Stimulated activated naive CD8-positive, alpha-beta T cell treated with anti-CD3 and anti-CD28 coated beads, Interleukin-15, amount 100 ng/mL, for 72 hours (primary cell): ENCODE measurements at regions not wholly inside any gene's neighbourhood (a gene's known extent, or its start where the extent isn't known, plus 50 kb on each side); places are given as distances from the start of the nearest gene placed in this dataset.

Experiments
- ATAC-seq: fragments of 150-1000 bp; cut with Tn5 transposase; 2 replicates; pipeline ENCODE4 v1.10.0; 2021; ENCODE audit warnings: mild to moderate bottlenecking, moderate library complexity
- DNase-seq, 2 donors: peaks; one replicate each; pipeline ENCODE4 v3.0.0; 2021 to 2022
- H3K27ac Mint-ChIP-seq, 2 donors: one replicate each; pipeline ENCODE4 v1.8.0; 2022; ENCODE audit warnings: mild to moderate bottlenecking in 2 of 2, mixed read lengths in 2 of 2, moderate library complexity in 2 of 2
- H3K27me3 Mint-ChIP-seq: one replicate; pipeline ENCODE4 v1.8.0; 2022; ENCODE audit warnings: mixed read lengths
- H3K4me1 Mint-ChIP-seq: one replicate; pipeline ENCODE4 v1.8.0; 2022; ENCODE audit warnings: mild to moderate bottlenecking, mixed read lengths
- H3K4me3 Mint-ChIP-seq, 2 donors: one replicate each; pipeline ENCODE4 v1.8.0; 2022; ENCODE audit warnings: mild to moderate bottlenecking in 2 of 2, mixed read lengths in 2 of 2, moderate library complexity in 1 of 2
- H3K9me3 Mint-ChIP-seq, 2 donors: one replicate each; pipeline ENCODE4 v1.8.0; 2022; ENCODE audit warnings: mixed read lengths in 2 of 2

DNA sequence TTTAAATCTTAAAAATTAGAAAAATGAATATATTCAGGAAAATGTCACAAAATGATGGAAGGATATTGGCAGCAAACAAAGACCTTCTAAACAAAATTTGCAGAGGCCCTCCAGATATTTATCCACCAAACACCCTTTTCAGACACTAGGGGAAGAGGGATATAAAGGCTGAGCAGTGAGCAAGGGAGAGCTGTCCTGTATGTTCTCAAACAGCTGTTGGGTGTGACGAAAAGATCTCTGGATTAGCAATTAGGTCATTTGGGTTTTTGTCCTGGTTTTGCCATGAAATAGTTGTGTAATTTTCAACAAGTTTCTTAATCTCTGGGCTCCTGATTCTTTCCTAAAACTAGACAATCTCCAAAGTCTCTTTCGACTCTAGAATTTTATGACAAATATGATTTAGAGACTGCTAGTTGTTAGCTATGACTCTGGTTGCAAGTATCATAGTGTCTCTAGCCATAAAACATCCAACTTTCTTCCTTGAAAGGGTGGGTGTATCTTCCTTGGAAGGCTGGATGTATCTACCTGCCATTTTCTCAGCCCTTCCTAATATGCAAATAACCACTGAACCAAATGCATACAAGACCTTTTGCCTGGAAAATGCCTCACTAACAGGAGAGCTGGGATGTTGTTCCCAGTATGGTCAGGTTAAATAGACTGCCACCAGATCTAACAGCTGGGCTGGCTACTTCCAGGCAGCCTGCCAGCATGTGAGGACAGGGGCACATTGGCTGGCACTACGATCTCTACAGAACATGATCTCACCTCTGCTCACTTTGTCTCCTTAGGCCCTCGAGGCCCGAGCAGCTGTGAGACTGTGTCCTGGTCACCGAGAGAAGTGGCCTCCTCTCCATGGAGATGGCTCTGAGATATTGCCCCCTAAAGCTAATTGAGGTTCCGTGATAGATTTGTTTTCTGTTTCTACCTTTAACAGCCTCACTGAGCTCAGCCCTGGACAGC is 225.5 kb upstream of the JADE1 start:
- H3K27me3 Mint-ChIP-seq = peaks cover 18% of the 10 kb centered on the region
- no peak for DNase-seq
- no peak for ATAC-seq
- H3K9me3 Mint-ChIP-seq = no peaks in the 10 kb centered on the region
- peak overlapping the region in 1 of 2 donors; percentile 20 for H3K27ac Mint-ChIP-seq
- no peak overlapping the region for H3K4me3 Mint-ChIP-seq
- no peaks in the 10 kb centered on the region for H3K4me1 Mint-ChIP-seq

DNA sequence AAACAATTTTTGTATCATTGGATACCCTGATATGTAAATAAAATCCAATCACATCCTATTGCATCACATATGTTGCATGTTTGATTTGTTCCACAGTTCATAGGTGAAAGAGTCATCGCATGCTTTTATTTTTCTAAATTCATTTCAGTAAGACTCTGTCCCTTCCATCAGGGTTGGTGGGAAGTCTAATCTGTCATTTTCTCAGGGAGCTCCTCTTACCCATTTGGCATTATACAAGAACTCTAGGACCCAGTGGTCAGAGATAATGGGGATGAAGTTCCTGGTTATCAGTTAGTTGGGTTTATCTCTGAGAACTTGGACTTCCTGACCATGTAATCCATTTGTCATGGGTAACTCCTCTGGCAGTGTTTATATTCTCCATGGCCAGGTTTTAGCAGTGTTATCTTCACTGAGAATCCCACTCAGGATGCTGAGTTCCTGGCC is 227.1 kb upstream of the JADE1 start:
- DNase-seq (no peak), ATAC-seq (no peak)
- no peaks in the 10 kb centered on the region for H3K4me1 Mint-ChIP-seq
- H3K4me3 Mint-ChIP-seq = no peak overlapping the region
- H3K9me3 Mint-ChIP-seq = no peaks in the 10 kb centered on the region
- H3K27ac Mint-ChIP-seq = no peak overlapping the region
- H3K27me3 Mint-ChIP-seq = peaks cover 18% of the 10 kb centered on the region

DNA sequence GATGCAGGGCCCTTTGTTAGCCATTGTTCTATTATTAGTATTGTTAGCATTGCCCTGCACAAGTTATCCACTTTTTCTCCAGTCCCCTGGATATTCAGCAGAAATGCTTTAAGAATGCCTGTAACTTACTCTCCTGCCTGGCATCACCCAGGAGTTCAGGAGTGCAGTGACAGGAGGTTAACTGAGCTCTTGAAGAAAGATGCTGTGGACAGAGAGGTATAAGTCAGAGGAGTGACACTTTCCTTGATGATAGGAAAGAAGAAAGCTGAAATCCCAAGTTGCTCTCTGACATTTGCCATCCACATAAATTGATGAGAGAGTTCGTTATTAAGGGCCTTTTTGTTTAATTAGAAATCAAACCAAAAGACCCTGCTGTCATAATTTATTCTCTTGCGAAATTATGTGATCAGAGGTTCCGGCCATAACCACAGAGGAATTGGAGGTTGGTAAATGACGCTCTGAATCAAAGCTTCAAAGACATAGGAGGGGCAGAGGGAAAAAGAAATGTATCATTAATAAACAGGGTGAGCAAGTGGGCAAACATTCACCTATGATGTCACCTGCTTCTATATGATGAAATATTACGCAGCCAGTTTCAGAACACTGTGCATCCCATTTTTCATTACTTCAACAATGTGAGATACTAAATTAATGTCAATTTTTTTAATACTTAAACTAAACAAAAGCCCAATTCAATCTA is 230.2 kb upstream of the JADE1 start:
- peaks cover 18% of the 10 kb centered on the region for H3K27me3 Mint-ChIP-seq
- ATAC-seq (no peak), DNase-seq (no peak)
- H3K4me1 Mint-ChIP-seq = no peaks in the 10 kb centered on the region
- H3K9me3 Mint-ChIP-seq = no peaks in the 10 kb centered on the region
- no peak overlapping the region for H3K27ac Mint-ChIP-seq
- H3K4me3 Mint-ChIP-seq = no peak overlapping the region

DNA sequence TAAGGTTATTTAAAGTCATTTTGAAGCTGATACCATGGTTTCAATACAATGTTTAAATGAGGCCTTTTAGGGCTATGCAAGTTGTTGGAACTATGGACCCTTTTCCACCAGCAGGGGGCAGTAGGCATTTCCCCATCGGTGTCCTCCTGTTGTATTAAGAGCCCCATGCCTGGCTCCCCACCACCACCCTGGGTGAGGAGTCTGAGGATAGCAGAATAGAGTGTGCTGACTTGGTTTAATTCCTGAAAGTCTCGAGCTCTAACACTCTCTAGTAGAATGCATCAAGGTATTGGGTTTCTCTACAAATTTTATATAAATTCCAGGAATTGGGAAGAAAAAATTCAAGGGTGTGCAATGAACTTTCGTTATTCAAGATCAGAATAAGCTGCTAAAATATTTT is 234.8 kb upstream of the JADE1 start:
- H3K27me3 Mint-ChIP-seq = peaks cover 7% of the 10 kb centered on the region
- H3K27ac Mint-ChIP-seq = no peak overlapping the region
- ATAC-seq (peak; percentile 89), DNase-seq (peak; percentile 46 to 62)
- H3K9me3 Mint-ChIP-seq = no peaks in the 10 kb centered on the region
- no peak overlapping the region for H3K4me3 Mint-ChIP-seq
- no peaks in the 10 kb centered on the region for H3K4me1 Mint-ChIP-seq

DNA sequence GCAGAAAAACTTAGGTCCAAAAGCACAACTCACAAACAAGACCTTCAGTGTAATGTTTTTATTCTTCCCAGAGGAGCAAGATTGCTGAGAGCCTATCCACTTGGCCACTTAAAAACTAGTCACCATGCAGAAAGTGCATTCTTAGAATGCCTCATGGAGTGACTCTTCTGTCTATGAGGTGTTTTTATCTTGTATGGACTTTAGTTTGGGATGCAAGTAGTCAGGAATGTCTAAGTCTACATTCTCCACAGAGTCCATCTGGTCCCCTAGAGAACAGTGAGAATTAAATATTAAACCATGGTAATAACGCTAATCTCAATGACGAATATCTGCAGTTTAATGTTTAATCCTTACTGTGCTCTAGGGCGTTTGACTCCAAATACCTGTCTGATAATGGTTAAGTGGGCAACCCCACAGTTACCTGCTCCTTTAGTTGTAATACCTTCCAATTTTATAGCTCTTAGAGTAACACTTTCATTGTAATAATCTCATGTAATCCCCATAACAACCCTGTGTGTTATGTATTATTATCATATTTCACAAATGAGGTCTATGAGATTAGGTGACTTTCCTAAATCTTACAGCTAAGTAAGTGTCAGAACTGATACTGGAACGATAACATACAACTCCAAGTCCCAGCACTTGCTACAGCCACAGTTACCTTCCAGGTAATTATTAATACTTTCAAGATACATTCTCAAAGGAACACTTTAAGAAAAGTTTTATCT is 235.6 kb upstream of the JADE1 start:
- no peak for ATAC-seq
- H3K9me3 Mint-ChIP-seq = no peaks in the 10 kb centered on the region
- DNase-seq = no peak

DNA sequence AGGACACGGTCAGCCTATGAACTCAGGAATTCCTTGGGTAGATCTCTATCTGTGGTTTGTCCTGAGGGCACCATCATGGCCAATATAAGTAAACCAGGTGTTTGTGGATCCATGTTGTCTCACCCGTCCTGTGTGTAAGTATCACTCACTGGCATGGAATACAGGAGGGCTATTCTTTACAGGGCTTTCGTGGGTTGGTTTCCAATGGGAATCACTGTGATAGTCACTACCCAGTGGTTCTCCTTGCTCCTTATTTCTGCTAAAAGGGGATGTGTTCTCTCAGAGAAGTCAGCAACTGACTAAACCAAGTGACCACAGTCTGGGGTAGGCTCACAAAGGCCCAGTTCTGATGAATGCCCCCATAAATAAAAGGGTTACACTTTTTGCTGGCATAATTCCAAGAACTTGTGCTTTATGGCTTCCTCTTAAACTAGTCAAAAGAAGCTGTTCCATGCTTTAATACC is 236.7 kb upstream of the JADE1 start:
- DNase-seq (no peak), ATAC-seq (no peak)
- peaks cover 14% of the 10 kb centered on the region for H3K27me3 Mint-ChIP-seq
- no peak overlapping the region for H3K4me3 Mint-ChIP-seq
- no peaks in the 10 kb centered on the region for H3K9me3 Mint-ChIP-seq
- H3K27ac Mint-ChIP-seq = no peak overlapping the region
- H3K4me1 Mint-ChIP-seq = no peaks in the 10 kb centered on the region

More for the DNA sequence above, 235.6 kb upstream of the JADE1 start:
- Mint-ChIP-seq H3K27me3 (peaks cover 7% of the 10 kb centered on the region), H3K4me3 (no peak overlapping the region), H3K4me1 (no peaks in the 10 kb centered on the region), H3K27ac (no peak overlapping the region)

DNA sequence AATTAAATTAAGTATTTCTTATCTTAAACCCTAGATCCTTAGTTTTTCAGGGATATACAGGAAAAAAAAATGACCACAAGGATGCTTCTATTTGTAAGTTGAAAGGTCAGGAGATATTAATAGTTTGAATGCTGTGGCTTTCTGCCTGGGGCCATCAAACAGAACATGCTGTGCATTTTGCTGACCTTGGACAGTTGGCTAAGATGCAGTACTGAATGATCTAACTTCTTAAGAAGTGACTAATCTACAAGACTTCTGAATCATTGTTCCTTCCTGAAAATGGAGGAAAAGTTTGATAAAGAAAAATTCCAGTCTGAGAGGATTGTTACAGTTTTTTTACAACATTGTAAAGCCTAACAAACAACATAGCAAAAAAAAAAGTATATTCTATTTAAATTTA is 237.8 kb upstream of the JADE1 start:
- H3K27ac Mint-ChIP-seq = no peak overlapping the region
- no peaks in the 10 kb centered on the region for H3K9me3 Mint-ChIP-seq
- H3K4me3 Mint-ChIP-seq = no peak overlapping the region
- H3K4me1 Mint-ChIP-seq = no peaks in the 10 kb centered on the region
- DNase-seq = no peak
- peaks cover 14% of the 10 kb centered on the region for H3K27me3 Mint-ChIP-seq
- ATAC-seq = no peak

DNA sequence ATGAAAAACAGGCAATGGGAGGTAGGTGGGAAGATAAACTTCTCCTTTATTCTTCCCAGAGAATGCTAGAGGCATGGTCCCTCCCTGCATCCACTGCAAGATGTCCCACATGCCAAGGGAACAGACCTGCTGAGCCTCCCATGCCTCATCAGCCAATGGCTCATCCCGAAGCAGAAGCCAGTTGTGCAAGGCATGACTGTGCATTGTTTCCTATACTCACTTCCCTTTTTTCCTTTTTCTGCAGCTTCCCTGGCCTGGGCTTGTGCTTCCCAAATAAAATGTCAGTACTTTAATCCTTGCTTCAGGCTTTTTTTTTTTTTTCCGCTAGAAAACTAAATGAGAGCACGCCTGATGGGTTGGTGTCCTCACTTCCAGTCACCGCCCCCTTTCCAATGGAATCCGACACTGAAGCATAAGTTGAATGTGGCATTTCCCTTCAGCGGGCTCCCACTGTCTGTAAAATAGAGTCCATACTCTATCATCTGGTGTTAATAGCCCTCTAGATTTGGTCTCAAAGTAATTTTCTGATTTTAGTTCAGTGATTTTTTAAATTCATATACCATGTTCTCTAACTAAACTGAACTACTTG is 239.0 kb upstream of the JADE1 start:
- no peak overlapping the region for H3K4me3 Mint-ChIP-seq
- H3K9me3 Mint-ChIP-seq = no peaks in the 10 kb centered on the region
- H3K27me3 Mint-ChIP-seq = peaks cover 24% of the 10 kb centered on the region
- no peaks in the 10 kb centered on the region for H3K4me1 Mint-ChIP-seq
- DNase-seq (no peak), ATAC-seq (no peak)
- H3K27ac Mint-ChIP-seq = no peak overlapping the region

DNA sequence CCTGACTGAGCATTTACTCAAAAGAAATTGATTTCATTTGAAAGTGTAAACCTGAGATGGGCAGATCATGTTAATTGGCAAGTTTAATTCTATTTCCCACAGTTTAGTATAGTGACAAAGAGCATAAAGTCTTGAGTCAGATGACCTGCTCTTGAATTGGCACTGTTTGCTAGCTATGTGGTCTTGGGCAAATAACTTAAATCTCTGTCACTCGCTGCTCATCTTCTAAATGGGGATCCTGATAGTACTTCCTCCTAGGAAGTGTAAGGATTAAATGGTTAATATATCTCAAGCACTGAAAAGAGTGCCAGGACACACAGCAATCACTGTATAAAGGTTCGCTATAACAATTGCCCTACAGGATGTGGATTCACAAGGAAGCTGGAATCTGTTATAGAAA is 242.8 kb upstream of the JADE1 start:
- Mint-ChIP-seq H3K27ac (no peak overlapping the region), H3K27me3 (peaks cover 34% of the 10 kb centered on the region), H3K9me3 (no peaks in the 10 kb centered on the region), H3K4me1 (no peaks in the 10 kb centered on the region), H3K4me3 (no peak overlapping the region)
- ATAC-seq (no peak), DNase-seq (no peak)

DNA sequence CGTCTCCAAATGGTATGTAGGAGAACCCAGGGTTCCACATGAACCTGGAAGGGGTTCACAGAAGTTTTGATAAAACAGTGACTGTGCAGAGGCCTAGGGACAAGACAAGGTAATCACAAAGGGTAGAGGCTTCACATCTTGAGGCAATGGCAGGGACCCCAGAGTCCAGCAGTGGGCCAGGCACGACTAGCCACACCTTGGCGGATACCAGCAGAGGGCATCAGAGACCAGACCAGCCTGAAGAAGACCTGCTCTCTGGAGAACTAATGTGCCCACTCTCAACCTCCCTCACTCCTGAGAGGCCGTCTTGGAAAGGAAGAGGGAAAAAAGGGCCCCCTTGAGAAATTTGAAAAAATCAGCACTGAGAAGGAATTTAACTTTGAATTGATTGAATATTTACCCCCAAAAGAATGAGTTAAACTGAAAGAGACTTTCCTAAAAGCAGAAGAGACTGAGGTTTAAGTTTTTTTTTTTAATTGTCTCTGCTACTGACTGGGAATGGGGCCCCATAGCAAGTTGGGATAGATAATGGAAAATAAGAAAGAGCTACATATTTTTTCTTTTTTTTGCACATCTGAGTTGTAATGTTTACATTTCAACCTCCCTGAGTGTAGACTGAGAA is 243.8 kb upstream of the JADE1 start:
- peak; percentile 56 for ATAC-seq
- peak in 1 of 2 donors; percentile 24 for DNase-seq
- H3K4me1 Mint-ChIP-seq = no peaks in the 10 kb centered on the region
- no peaks in the 10 kb centered on the region for H3K9me3 Mint-ChIP-seq
- no peak overlapping the region for H3K4me3 Mint-ChIP-seq
- H3K27me3 Mint-ChIP-seq = peaks cover 41% of the 10 kb centered on the region
- peak overlapping the region in 1 of 2 donors; percentile 76 for H3K27ac Mint-ChIP-seq

DNA sequence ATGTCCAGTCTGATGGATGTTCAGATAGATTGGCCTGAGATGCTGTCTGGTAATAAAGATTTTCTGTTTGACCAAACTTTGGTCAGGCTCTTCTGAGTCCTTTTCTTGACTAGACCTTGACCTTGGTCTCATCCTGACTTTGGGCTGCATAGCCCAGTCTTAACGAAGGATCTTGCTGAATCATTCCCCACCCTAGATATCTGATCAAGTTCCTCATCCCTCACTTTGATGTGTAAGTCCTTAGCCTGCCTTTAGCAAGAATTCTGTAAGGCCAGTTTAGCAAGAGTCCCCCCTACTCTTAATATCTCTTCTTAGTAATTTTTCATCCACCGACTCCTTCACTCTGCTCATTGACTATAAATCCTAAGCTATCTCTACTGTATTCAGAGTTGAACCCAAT is 244.4 kb upstream of the JADE1 start:
- Mint-ChIP-seq H3K27ac (no peak overlapping the region), H3K27me3 (peaks cover 35% of the 10 kb centered on the region), H3K4me3 (no peak overlapping the region), H3K9me3 (no peaks in the 10 kb centered on the region), H3K4me1 (no peaks in the 10 kb centered on the region)
- ATAC-seq (no peak), DNase-seq (no peak)

DNA sequence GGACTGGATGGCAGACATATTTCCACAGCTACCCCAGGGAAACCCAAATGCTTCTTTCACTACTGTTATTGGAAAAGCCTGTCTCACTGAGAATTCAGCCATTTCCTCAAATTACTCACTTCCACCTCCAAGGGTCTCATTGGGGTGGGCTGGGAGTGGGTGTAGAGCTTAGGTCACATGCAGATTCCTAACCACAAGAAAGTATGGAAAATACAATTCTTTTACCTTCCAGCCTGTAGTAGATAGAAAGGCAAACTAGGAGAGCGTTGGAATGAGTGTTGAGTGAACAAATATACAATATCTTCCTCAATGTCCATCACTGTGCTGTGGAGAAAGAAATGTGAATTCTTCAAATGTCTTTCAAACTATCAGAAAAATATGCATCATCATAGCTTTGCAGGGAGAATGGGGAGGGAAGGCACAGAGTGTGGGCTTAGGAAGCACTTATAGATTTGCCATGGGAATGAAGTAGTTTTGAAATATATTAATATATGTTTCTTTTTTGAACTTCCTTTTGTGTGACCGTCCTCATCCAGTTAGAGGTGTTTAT is 245.3 kb upstream of the JADE1 start:
- no peaks in the 10 kb centered on the region for H3K9me3 Mint-ChIP-seq

DNA sequence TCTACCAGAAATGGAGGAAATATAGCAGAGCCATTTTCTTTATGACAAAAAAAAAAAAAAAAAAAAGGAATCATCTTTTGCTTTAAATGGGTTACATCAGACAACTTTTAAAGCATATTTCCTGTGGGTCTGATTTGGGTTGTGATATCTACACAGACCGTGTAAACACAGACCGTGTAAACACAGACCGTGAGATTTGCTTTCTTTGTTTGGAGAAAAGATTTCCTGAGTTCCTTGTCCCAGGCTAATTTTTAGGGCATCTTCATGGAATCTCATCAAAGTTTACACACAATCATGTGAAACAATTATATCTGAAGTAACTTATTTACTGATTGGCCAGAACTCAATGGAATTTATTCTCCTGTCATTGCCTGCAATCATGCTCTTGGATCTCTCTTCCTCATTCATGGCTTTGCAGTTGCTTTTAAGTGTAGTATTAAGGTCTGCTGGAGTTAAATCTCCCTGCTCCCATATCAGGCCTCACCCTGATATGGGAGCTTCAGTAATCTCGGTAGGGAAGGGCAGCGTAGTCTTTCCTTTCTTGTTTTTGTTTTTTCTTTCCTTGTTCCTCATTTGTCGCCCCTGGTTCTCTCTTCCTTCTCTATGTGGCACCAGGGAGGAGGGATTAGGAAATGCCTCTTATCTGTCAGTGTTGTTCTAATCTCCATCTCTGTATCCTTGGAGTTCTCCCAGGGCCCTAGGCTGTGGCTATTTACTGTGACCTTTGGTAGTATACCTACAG is 248.6 kb upstream of the JADE1 start:
- DNase-seq = no peak
- Mint-ChIP-seq H3K27me3 (peaks cover 22% of the 10 kb centered on the region), H3K9me3 (no peaks in the 10 kb centered on the region), H3K4me3 (no peak overlapping the region), H3K4me1 (no peaks in the 10 kb centered on the region), H3K27ac (peak overlapping the region in 1 of 2 donors; percentile 77)
- ATAC-seq = no peak

More for the DNA sequence above, 245.3 kb upstream of the JADE1 start:
- Mint-ChIP-seq H3K4me1 (no peaks in the 10 kb centered on the region), H3K4me3 (no peak overlapping the region), H3K27ac (no peak overlapping the region), H3K27me3 (peaks cover 35% of the 10 kb centered on the region)
- no peak for ATAC-seq
- DNase-seq = no peak
